ENCODE measurements at regions not wholly inside any gene's neighbourhood (a gene's known extent, or its start where the extent isn't known, plus 50 kb on each side); places are given as distances from the start of the nearest gene placed in this dataset.

DNA sequence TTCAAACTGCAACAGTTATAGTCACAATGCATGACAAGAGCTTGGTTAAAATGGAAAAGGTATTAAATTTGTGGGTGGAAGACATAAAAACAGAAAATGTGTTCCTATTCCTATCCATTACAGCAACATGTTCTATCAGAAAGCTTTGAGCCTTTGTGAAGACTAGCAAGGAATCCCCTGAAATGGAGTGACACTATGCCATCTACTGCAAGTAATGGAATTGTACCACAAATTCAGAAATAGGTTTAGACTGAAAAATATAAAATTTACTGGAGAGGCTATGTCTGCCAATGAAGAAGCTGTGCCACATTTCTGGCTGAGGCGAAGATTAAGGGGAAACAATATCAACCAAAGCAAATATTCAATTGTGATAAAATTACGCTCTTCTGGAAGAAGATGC is 247.9 kb downstream of the ADAM29 start:
- no TSS peak for BruUV-seq (replicated peaks)
- WGBS (ENCODE audit: insufficient coverage, low coverage, missing lambda C conversion rate) = 0% methylated on average over 2 of the region's 2 CpGs

GRCh38 chr4:175176710-175177109 is 258.6 kb downstream of the ADAM29 start:
- FAIRE-seq (no peak), DNase-seq (ENCODE audit: extremely low read depth in 1 of 4, low spot score in 3 of 4) (no peak), ATAC-seq (no peak)
- H3K4me2 ChIP-seq (ENCODE audit: insufficient read depth, low read length) = no peak overlapping the region
- POLR2A ChIA-PET = no interaction called here
- H2AFZ ChIP-seq (ENCODE audit: low read depth, low read length) = no peak overlapping the region
- no peaks in the 10 kb centered on the region for H3K9me1 ChIP-seq (ENCODE audit: control insufficient read depth, insufficient read depth, low read length)
- CTCF ChIA-PET (ENCODE audit: low intra/inter-chr PET ratio) = no interaction called here
- H4K20me1 ChIP-seq (replicated peaks; ENCODE audit: control insufficient read depth, insufficient read depth, low read length) = no peaks in the 10 kb centered on the region
- no peaks in the 10 kb centered on the region for H3K36me3 ChIP-seq (ENCODE audit: control insufficient read depth, insufficient read depth, low read length)
- H3K4me1 ChIP-seq (replicated peaks in 1 of 2; ENCODE audit: control insufficient read depth in 2 of 2, insufficient read depth in 2 of 2, low read length in 2 of 2) = no peaks in the 10 kb centered on the region
- BruUV-seq (replicated peaks) = no TSS peak
- WGBS (ENCODE audit: insufficient coverage, low coverage, missing lambda C conversion rate) = 1% methylated on average over 4 of the region's 4 CpGs
- intact Hi-C loops (cut with micrococcal nuclease) = no loop called here
- no peak overlapping the region for H3K4me3 ChIP-seq
- no peaks in the 10 kb centered on the region for H3K9me3 ChIP-seq (replicated peaks; ENCODE audit: control insufficient read depth, insufficient read depth, low read depth, low read length)
- in situ Hi-C loops (cut with MboI) = no loop called here
- H3K27ac ChIP-seq (ENCODE audit: extremely low read depth, low read depth, low read length) = no peak overlapping the region
- H3K79me2 ChIP-seq (ENCODE audit: control insufficient read depth, insufficient read depth, low read length) = no peaks in the 10 kb centered on the region
- no peaks in the 10 kb centered on the region for H3K27me3 ChIP-seq (ENCODE audit: control insufficient read depth in 2 of 2, insufficient read depth in 2 of 2, low read length in 2 of 2)
- H3K9ac ChIP-seq (ENCODE audit: insufficient read depth in 1 of 2, low read depth in 2 of 2, low read length in 2 of 2) = no peak overlapping the region
- no peak for TF ChIP-seq ATF2 (CRISPR knock-in tag; IDR thresholded peaks at IDR 0.05)
- TF ChIP-seq, protein P1, sequence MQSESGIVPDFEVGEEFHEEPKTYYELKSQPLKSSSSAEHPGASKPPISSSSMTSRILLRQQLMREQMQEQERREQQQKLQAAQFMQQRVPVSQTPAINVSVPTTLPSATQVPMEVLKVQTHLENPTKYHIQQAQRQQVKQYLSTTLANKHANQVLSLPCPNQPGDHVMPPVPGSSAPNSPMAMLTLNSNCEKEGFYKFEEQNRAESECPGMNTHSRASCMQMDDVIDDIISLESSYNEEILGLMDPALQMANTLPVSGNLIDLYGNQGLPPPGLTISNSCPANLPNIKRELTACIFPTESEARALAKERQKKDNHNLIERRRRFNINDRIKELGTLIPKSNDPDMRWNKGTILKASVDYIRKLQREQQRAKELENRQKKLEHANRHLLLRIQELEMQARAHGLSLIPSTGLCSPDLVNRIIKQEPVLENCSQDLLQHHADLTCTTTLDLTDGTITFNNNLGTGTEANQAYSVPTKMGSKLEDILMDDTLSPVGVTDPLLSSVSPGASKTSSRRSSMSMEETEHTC (IDR thresholded peaks at IDR 0.05) = no peak
- no peak for TF ChIP-seq GTF2F1 (IDR thresholded peaks at IDR 0.05; ENCODE audit: low read depth, low read length)
- TF ChIP-seq, protein P2, sequence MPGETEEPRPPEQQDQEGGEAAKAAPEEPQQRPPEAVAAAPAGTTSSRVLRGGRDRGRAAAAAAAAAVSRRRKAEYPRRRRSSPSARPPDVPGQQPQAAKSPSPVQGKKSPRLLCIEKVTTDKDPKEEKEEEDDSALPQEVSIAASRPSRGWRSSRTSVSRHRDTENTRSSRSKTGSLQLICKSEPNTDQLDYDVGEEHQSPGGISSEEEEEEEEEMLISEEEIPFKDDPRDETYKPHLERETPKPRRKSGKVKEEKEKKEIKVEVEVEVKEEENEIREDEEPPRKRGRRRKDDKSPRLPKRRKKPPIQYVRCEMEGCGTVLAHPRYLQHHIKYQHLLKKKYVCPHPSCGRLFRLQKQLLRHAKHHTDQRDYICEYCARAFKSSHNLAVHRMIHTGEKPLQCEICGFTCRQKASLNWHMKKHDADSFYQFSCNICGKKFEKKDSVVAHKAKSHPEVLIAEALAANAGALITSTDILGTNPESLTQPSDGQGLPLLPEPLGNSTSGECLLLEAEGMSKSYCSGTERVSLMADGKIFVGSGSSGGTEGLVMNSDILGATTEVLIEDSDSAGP (CRISPR knock-in tag; IDR thresholded peaks at IDR 0.05) = no peak
- no peak for TF ChIP-seq EWSR1 (IDR thresholded peaks at IDR 0.05; ENCODE audit: borderline replicate concordance, low read depth, partially characterized antibody)
- TF ChIP-seq FOXM1 (IDR thresholded peaks at IDR 0.05; ENCODE audit: low read depth) = no peak
- TF ChIP-seq FOXM1 (CRISPR knock-in tag; IDR thresholded peaks at IDR 0.05; ENCODE audit: low read depth) = no peak
- TF ChIP-seq, protein P3, sequence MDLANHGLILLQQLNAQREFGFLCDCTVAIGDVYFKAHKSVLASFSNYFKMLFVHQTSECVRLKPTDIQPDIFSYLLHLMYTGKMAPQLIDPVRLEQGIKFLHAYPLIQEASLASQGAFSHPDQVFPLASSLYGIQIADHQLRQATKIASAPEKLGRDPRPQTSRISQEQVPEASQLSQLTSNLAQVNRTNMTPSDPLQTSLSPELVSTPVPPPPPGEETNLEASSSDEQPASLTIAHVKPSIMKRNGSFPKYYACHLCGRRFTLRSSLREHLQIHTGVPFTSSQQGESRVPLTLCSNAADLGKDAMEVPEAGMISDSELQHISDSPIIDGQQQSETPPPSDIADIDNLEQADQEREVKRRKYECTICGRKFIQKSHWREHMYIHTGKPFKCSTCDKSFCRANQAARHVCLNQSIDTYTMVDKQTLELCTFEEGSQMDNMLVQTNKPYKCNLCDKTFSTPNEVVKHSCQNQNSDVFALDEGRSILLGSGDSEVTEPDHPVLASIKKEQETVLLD (IDR thresholded peaks at IDR 0.05) = no peak
- TF ChIP-seq ZNF445 (CRISPR knock-in tag; IDR thresholded peaks at IDR 0.05; ENCODE audit: low read depth) = no peak

More for the DNA sequence above, 247.9 kb downstream of the ADAM29 start:
- no peak overlapping the region for H3K27ac ChIP-seq (ENCODE audit: extremely low read depth, low read depth, low read length)
- no peak overlapping the region for H3K9ac ChIP-seq (ENCODE audit: insufficient read depth in 1 of 2, low read depth in 2 of 2, low read length in 2 of 2)
- in situ Hi-C loops (cut with MboI) (no loop called here), intact Hi-C loops (cut with micrococcal nuclease) (no loop called here)
- no peaks in the 10 kb centered on the region for H3K79me2 ChIP-seq (ENCODE audit: control insufficient read depth, insufficient read depth, low read length)
- TF ChIP-seq FOS (IDR thresholded peaks at IDR 0.05; ENCODE audit: extremely low read depth, insufficient read length) = no peak
- TF ChIP-seq SMC3 (conservative IDR thresholded peaks at IDR 0.05; ENCODE audit: insufficient read depth, low read depth, low read length) = no peak
- no peak for TF ChIP-seq MTA2 (IDR thresholded peaks at IDR 0.05; ENCODE audit: low read depth)
- TF ChIP-seq HDGF (IDR thresholded peaks at IDR 0.05) = no peak
- TF ChIP-seq ZNF584 (CRISPR knock-in tag; IDR thresholded peaks at IDR 0.05; ENCODE audit: low read depth) = no peak
- H3K9me3 ChIP-seq (replicated peaks; ENCODE audit: control insufficient read depth, insufficient read depth, low read depth, low read length) = no peaks in the 10 kb centered on the region
- FAIRE-seq (no peak), ATAC-seq (no peak), DNase-seq (ENCODE audit: extremely low read depth in 1 of 4, low spot score in 3 of 4) (no peak)
- no peaks in the 10 kb centered on the region for H4K20me1 ChIP-seq (replicated peaks; ENCODE audit: control insufficient read depth, insufficient read depth, low read length)
- no peak overlapping the region for H2AFZ ChIP-seq (ENCODE audit: low read depth, low read length)
- CTCF ChIA-PET (ENCODE audit: low intra/inter-chr PET ratio) = no interaction called here
- no peak overlapping the region for H3K4me2 ChIP-seq (ENCODE audit: insufficient read depth, low read length)
- no peaks in the 10 kb centered on the region for H3K4me1 ChIP-seq (replicated peaks in 1 of 2; ENCODE audit: control insufficient read depth in 2 of 2, insufficient read depth in 2 of 2, low read length in 2 of 2)
- H3K9me1 ChIP-seq (ENCODE audit: control insufficient read depth, insufficient read depth, low read length) = no peaks in the 10 kb centered on the region
- H3K27me3 ChIP-seq (ENCODE audit: control insufficient read depth in 2 of 2, insufficient read depth in 2 of 2, low read length in 2 of 2) = no peaks in the 10 kb centered on the region
- no peak overlapping the region for H3K4me3 ChIP-seq
- H3K36me3 ChIP-seq (ENCODE audit: control insufficient read depth, insufficient read depth, low read length) = no peaks in the 10 kb centered on the region
- POLR2A ChIA-PET = no interaction called here

Measured in K562 (cell line).